ENCODE measurements at regions not wholly inside any gene's neighbourhood (a gene's known extent, or its start where the extent isn't known, plus 50 kb on each side); places are given as distances from the start of the nearest gene placed in this dataset.

DNA sequence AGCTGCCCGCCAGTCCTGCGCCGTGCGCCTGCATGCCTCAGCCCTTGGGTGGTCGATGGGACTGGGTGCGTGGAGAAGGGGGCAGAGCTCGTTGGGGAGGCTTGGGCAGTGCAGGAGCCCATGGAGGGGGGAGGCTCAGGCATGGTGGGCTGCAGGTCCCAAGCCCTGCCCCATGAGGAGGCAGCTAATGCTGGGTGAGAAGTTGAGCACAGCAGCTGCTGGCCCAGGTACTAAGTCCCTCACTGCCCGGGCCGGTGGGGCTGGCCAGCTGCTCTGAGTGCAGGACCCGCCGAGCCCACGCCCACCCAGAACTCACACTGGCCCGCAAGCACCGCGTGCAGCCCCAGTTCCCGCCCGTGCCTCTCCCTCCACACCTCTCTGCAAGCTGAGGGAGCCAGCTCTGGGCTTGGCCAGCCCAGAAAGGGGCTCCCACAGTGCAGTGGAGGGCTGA, 764.3 kb upstream of the TYRP1 start:
- no peak for DNase-seq (ENCODE audit: low spot score)

DNA sequence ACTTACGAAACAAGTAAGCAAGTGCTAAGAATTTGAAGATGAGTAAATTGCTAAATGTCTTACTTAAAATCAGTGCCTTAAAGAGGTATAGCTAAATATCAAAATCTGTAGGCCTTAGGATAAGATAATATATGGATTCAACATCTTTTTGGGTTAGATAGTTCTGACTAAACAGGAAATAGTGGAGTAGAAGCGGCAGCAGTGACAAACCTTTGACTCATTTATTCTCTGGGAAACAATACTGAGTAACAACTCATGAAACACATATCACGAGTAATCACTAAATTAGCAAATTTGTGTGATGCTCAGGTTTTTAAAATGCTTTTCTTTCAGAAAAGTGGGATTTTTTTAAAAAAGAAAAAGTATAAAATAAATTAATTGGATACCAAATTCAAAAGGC, 762.1 kb upstream of the TYRP1 start:
- DNase-seq (ENCODE audit: low spot score): peak; percentile 37

DNA sequence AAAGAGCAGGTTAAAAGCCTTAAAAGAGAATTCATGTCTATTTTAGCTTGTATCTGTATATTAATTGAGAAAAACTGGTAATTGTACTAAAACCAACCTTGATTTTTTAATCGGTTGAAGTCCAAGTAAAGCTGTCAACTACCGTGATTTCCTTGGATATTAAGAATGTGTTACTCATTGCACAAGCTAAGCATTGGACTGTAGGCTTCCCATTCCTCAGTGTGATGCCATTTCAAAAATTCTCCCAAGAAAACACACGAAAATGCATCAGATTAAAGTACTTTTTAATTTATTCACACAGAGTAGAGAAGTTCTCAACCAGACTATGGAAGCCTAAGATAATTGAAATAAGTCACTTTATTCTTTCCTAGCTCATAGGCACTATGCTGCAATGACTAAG, 761.4 kb upstream of the TYRP1 start:
- DNase-seq (ENCODE audit: low spot score): no peak

DNA sequence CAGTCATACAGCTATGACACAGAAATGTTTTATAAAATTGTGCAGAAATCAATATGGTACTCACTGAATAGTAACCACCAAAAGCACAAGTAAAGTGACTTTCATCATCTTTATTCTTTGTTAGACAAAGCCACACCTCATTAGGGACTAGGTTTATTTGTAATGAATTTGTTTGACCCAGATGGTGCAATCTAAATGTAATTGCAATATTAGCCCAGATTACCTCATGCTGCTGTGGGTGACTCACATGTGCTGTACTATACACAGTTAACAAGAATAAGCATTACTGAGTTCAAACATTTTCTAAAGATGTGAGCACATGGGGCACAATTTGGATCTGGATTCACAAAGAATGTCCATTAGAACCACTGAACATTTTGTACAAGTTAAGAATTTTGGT, 759.3 kb upstream of the TYRP1 start:
- peak; percentile 59 for DNase-seq (ENCODE audit: low spot score)

DNA sequence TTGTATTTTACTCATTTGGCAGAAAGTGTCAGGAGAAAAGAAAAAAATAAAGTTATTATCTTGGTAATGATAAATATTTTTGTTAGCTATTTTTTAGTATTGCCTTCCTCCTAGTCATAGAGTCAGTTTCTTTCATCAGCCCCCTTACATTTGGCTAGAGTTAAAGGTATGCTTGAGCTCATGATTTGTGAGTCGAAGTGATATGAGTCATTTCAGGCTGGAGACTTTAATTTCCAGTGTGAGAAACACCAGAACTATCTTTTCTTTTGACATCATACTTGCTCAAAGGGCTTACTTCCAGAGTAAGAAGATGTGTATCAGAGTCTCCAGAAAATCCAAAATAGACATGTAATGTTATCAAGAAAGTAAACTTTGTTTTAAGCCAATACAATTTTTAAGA, 746.7 kb upstream of the TYRP1 start:
- DNase-seq (ENCODE audit: low spot score): peak; percentile 33

DNA sequence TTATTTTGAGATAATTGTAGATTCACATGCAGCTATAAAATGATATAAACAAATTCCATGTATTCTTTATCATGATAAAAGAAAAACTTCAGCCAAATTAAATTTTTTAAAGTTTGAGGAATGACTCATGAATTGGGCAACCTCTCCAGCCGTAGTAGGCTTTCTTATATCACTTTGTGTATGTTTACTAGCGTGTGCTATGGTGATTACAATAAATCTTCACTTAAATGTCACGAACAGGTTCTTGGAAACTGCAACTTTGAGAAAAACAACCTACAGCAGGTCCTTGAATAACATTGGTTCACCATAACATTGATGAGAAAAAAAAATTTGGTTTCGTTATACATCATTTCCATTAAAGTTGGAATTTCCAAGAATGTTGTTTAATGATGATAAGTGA, 730.9 kb upstream of the TYRP1 start:
- no peak for DNase-seq (ENCODE audit: low spot score)

DNA sequence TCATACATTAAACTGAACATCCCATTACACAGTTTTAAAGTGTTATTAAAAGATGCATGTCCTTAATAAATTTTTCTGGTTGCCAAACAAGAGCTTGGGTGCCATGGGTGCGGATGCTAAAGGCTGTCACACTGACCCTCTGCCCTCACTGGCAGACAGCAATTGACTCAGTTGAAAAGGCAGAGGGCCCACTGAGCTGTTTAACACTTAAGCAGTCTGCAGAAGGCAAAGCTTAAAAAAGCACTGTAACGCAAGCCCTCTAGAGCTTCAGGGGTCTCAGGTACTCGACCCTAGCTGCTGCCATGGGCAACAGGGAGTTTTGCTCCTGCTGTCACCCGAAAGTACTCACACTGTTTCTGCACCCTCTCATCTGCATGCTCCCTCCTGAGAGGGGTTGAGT, 726.4 kb upstream of the TYRP1 start:
- DNase-seq (ENCODE audit: low spot score): no peak

DNA sequence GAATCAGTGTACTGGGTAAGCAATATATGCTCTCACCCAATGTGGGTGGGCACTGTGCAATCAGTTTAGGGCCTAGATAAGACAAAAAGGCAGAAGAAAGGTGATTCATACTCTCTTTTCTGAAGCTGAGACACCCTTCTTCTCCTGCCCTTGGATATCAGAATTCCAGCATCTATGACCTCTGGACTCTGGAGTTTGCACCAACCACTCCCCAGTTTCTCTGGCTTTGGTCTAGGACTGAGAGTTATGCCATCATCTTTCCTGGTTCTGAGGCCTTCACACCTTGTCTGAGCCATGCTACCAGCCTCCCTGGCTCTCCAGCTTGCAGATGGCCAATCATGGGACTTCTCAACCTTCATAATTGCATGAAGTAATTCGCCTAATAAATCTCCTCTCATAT, 724.6 kb upstream of the TYRP1 start:
- no peak for DNase-seq (ENCODE audit: low spot score)

DNA sequence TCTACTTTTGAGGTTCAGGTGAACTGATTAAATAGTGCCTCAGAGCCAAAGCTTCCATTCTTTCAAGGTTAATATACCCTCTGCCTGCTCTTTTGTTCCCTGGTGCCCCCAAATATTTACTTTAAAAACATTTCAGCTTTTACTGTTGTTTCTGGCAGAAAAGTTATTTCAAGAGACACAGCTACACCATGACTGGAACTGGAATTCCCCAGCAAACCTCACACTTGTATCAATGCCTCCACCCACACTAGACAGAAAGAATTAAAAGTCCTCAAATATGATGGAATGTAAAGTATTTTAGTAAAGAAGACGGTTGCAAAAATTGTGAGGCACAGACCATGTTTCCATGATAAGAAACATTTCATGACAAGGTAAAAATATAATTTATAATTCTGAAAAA, 720.2 kb upstream of the TYRP1 start:
- peak; percentile 13 for DNase-seq (ENCODE audit: low spot score)

DNA sequence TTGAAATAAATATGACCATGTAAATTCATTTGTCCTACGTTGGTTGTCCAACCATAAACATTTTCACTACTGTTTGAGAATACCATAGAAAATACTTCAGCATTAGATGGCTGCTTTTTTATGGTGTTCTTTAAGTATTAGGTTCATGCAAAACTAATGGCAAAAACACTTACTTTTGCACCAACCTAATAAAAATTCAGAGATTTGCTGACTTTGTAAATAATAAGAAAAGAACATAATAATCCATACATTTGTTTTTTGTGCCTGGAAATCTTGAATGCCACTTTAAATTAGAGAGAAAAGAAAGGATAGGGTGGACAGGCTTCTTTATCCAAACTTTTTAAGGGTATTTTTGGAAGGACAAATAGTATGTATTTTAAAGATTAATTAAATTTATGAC, 719.7 kb upstream of the TYRP1 start:
- no peak for DNase-seq (ENCODE audit: low spot score)

DNA sequence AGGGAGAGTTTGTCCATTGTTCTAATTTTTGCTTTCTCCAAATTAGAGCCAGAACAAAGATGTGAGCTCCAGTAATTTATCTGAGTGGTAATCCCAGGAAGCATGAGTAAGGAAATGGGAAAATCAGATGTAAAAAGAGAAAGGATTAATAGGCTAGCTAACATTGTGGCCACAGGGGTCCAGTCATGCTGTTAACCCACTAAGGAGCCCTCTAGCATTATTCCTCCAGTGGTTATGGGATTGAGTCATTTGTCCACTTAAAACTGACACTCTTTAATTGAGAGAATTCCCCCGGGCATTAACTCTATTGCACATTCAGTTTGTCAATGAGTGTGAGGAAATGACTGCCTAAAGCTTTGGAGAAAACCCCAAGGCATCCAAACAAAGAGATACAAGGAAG, 700.3 kb upstream of the TYRP1 start:
- no peak for DNase-seq (ENCODE audit: low spot score)

DNA sequence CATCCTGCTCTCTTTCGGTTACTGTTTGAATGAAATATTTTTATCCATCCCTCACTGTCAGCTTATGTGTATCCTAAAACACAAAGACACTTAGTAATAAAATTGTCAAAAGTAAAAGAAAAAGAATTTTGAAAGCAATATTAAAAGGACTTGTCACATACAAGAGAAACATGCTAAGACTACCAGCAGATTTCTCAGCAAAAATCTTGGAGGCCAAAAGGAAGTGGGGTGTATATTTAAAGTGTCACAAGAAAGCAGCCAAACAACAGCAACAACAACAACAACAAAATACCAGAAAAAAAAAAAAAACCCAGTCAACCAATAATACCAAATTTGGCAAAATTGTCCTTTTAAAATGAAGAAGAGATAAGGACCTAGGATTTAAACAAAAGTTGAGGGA, 678.7 kb upstream of the TYRP1 start:
- no peak for DNase-seq (ENCODE audit: low spot score)

DNA sequence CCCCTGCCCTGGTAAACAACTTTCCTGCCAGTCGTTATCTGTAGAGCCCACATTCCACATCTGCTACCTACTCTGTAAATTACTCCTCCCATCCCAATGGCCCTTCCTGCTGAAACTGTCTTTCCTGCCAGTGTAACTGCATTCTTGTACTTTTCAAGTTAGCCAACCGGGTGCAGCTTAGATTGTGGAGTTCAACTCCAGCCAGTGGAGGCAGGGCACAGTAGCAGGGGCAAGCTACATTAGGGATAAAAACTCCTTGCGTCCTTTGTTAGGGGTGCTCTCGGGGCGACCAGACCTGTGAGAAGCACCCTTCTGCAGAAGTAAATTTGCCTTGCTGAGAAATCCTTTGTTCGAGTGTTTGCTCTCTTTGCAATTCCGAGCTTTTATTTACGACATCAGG, 639.0 kb upstream of the TYRP1 start:
- no peak for DNase-seq (ENCODE audit: low spot score)

DNA sequence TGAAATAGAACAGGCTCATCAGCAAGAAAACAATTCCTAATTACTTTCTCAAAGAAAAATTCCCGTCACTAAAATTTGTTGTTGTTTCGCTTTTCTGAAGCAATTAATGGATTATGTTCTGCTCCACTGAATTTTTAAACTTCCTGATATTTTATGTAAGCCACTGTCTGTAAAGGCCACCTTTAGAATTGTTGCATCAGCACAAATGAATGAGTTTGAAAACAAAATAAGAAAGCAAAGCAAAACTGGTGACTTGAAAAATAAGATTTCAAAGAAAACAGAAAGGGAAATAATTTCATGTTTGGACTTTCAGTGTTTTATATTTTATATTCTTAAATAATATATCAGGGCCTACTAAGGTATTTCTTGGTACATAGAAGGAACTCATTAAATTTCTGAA, 636.3 kb upstream of the TYRP1 start:
- DNase-seq (ENCODE audit: low spot score): no peak

DNA sequence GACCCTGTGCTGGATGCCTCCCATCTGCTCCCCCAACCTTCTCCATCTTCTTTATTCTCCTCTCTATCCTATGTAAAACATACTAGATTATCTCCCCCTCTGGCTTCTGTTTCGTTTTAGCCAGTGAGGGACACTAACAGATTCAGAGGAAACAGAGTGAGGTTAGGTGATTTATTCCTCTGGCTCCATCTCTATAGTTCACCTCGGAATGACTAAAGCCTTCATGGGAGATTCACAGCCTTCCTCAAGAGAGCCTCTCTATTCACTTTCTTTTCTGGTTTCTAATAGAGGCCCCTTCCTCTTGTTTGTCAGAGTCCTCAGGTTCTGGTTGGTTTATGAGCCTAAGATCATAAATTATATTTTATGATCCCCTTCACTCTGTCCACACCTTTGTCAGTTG, 633.1 kb upstream of the TYRP1 start:
- no peak for DNase-seq (ENCODE audit: low spot score)

DNA sequence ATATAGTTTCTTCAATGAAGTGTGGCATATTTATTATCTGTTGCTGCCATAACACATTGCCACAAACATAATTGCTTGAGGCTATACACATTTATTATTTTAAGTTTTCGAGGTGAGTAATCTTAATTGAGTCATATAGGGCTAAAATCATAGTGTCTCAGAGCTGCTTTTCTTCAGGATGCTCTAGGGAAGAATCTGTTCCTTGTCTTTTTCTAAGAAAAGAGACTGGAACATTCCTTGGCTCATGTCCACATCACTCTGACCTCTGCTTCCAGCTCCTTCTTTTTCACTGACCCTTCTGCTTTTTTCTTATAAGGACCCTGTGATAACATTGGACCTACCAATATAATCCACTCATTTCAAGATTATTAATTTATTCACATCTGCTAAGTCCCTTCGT, 632.4 kb upstream of the TYRP1 start:
- DNase-seq (ENCODE audit: low spot score): no peak

DNA sequence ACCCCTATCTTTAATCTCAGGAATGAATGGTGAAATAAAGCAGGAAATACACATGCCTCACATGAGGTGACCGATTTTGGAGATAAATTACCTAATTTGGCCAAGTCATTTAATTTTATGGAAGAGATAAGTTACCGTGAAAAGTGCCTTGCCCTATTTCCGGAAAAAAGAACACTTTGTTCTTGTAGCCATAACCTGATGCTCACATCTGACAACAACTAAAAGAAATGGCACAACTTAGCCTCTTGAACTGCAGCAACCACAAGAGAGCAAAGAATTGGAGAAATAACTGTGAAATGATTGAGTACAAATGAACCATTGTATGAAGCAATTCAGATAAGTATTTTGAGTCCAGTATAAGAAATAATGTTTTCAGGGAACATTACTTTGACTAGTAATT, 628.1 kb upstream of the TYRP1 start:
- no peak for DNase-seq (ENCODE audit: low spot score)

DNA sequence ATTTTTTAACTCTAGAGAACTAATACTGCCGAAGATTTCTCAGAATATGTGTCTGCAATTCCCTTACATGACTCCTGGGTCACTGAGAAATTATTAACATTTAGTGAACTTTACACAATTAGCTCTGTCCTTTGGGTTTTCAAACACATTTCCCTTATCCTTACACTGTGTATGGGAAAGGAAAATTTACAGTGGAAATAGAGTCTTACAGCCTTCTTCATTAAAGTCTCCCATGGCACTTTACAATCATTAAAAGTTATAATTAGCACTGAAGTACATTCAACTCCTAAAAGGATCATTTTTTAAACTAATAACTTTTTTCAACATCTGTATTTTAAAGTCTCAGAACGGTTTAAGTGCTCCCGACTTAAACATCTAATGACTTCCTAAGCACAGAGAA, 627.5 kb upstream of the TYRP1 start:
- no peak for DNase-seq (ENCODE audit: low spot score)

DNA sequence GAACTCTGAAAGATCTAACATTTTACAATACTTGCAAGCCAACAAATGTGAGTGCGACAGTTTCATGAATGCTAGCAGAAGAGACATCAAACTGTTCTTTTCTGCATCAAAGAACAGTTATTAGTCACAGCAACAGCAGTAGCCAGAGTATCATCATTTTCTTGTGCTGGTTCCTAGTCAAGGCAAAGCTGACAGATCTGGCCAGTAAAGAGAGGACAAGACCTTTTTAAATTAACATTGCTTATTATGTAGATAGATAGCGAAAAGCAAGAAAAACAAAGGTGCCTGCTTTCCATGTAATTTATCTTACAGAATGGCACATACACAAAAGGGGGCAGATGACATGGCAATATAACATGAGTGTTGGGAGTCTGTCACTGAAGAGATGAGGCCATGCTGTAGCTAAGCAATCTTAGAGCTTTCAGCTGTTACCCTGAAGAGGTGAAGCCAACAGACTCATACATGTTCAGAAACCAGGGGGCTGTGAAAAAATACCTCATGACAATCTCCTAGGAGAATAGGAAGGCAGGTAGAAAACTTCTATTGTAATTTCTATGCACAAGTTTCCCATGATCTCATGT, 626.6 kb upstream of the TYRP1 start:
- no peak for DNase-seq (ENCODE audit: low spot score)

DNA sequence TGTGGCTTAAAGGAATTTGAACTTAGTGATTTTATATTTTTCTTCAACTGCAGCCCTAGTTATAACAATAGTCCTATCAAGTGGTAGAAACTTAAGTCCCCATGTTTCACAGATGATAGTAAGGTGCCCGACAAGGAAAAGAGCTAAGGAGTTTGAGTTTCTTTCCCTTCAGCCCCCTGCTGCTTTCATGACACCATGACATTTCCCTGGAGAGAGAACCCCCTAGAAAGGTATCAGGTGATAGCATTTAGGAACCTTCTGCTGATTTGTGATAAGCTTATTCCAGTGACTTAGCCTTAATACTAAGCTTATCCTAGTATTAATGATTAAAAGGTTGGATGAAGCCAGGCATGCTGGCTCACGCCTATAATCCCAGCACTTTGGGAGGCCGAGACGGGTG, 623.8 kb upstream of the TYRP1 start:
- no peak for DNase-seq (ENCODE audit: low spot score)

DNA sequence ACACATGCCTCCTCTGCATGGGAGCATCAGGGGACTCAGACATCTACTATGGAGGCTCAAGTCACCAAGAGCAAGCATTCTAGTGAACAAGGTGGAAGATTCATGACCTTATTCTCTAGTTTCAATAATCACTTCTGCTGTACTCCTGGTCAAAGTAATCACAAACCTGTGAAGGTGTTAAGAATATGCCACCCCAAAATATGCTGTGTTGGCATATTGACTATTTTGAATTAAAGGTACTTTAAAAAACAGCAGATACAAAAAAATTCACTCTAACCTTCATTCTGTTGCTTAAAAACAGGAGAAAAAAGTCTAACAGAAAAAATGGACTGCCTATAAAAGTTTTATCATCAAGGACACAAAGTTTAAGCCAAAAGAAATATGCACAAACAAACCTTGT, 607.8 kb upstream of the TYRP1 start:
- no peak for DNase-seq (ENCODE audit: low spot score)

DNA sequence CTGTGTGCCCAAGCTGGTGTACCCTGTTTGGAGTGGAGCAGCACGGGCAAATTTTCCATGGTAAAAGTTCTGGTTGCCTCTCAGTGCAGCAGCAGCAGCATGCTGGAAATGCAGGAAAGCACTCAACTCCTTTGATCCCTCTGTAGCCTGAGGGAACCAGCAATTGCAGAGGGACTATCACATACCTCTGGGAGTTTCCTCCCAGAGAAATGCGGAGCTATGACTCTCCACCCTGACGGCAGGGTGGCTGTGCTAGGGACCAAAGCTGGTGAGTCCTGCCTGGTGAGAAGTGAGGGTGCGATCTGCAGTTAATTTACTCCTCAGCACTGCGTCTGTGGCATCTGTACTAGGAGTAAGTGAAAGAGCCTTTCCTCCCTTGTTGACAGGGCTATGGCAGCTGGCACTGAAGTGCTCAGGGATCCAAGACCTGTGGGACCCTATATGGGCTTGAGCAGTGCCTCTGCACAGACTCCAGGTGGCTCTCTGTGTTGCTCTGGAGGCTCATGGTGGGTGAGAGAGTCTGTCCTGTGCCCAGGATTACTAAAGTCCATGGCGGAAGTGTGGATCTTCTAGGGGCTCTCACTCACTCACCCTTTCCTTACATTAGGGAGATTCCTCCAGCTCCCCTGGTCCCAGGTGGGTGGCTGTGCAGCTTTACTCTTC, 601.2 kb upstream of the TYRP1 start:
- no peak for DNase-seq (ENCODE audit: low spot score)

DNA sequence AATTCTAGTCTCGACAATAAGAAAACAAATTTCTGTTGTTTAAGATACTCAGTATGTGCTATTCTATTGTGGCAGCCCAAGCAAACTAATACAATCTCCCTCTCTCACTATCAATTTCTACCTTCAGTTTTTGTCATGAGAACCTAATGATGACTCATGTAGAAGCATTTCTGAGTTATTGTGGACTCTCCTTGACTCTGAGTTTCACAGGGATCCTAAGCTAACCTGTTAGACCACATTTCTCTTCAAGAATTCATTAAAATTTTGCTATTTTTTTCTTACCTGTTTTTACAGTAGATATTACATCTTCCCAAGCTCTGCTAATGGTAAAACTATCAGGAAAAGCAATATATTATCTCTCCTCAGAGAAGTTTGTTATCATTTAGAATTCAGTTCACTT, 599.1 kb upstream of the TYRP1 start:
- no peak for DNase-seq (ENCODE audit: low spot score)

DNA sequence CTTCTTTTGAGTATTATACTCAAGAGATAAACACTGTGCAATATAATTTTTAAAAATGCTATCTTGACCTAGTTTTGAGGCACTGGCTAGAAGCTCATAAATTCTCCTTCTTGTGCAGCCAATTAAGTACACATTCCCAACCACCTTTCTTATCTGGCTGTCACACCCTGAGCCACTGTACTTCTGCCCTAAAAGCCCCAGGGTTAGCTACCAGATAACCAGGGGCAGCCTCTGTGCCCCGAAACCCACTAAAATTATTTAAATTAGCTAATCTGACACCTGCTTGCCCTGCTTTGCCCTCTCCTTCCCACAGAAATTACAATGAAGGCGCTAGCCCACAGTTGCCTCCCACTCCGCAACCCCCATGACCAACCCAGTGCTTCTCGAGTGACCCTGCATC, 597.3 kb upstream of the TYRP1 start:
- DNase-seq (ENCODE audit: low spot score): no peak

DNA sequence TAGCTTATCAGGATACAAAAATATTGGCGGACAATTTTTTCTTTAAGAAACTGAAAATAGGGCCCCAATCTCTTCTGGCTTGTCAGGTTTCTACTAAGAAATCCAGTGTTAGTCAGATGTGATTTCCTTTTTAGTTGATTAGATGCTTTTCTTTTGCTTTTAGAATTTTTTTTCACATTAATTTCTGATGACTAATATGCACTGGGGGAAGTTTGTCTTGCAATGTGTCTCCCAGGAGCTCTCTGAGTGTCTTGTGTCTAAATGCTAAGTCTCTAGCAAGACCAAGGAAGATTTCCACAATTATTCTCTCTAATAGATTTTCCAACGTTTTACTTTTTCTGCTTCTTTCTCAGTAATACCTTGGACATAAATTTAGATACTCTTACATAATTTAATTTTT, 559.8 kb upstream of the TYRP1 start:
- no peak for DNase-seq (ENCODE audit: low spot score)
